DMS114 treated with DMSO at 0.1 percent for 48 hours (cell line): ENCODE measurements at regions not wholly inside any gene's neighbourhood (a gene's known extent, or its start where the extent isn't known, plus 50 kb on each side); places are given as distances from the start of the nearest gene placed in this dataset.
"Not testable (repeated sequence)": the region's sequence is repeated elsewhere in the genome, so short reads cannot be mapped to it uniquely, and the experiment has no call there.

ENCODE experiments used
- DNase-seq: peaks from one replicate; lab custom pipeline; 2025; ENCODE audit not compliant: unreplicated experiment; lab: John Stamatoyannopoulos, UW

GRCh38 chr6:134415194-134415593 is 97.3 kb upstream of the SGK1 start:
- no peak for DNase-seq

GRCh38 chr6:134414793-134415192 is 96.9 kb upstream of the SGK1 start:
- no peak for DNase-seq

GRCh38 chr6:134413241-134413643 is 95.3 kb upstream of the SGK1 start:
- DNase-seq = no peak

GRCh38 chr6:134410541-134410940 is 92.6 kb upstream of the SGK1 start:
- DNase-seq = no peak

GRCh38 chr6:134407791-134408190 is 89.9 kb upstream of the SGK1 start:
- DNase-seq = no peak

- no peak for DNase-seq
Measured at GRCh38 chr6:134406311-134406710, 88.4 kb upstream of the SGK1 start.

GRCh38 chr6:134405386-134406087 is 87.6 kb upstream of the SGK1 start:
- DNase-seq = no peak

GRCh38 chr6:134403312-134403711 is 85.4 kb upstream of the SGK1 start:
- not testable (repeated sequence) for DNase-seq

GRCh38 chr6:134402372-134402984 is 84.6 kb upstream of the SGK1 start:
- no peak for DNase-seq

GRCh38 chr6:134400941-134401340 is 83.0 kb upstream of the SGK1 start:
- DNase-seq = no peak

- no peak for DNase-seq
Measured at GRCh38 chr6:134398453-134398852, 80.5 kb upstream of the SGK1 start.

- DNase-seq = no peak
Measured at GRCh38 chr6:134397676-134398075, 79.8 kb upstream of the SGK1 start.

GRCh38 chr6:134394905-134395304 is 77.0 kb upstream of the SGK1 start:
- DNase-seq = no peak

GRCh38 chr6:134394208-134394607 is 76.3 kb upstream of the SGK1 start:
- no peak for DNase-seq

GRCh38 chr6:134391205-134391604 is 73.3 kb upstream of the SGK1 start:
- DNase-seq = no peak

GRCh38 chr6:134389658-134390057 is 71.7 kb upstream of the SGK1 start:
- no peak for DNase-seq

GRCh38 chr6:134389129-134389528 is 71.2 kb upstream of the SGK1 start:
- no peak for DNase-seq

- not testable (repeated sequence) for DNase-seq
Measured at GRCh38 chr6:134386482-134386881, 68.6 kb upstream of the SGK1 start.

- no peak for DNase-seq
Measured at GRCh38 chr6:134381959-134382358, 64.0 kb upstream of the SGK1 start.

- DNase-seq = no peak
Measured at GRCh38 chr6:134379599-134379998, 61.7 kb upstream of the SGK1 start.

- no peak for DNase-seq
Measured at GRCh38 chr6:134379076-134379475, 61.2 kb upstream of the SGK1 start.

GRCh38 chr6:134378426-134378825 is 60.5 kb upstream of the SGK1 start:
- no peak for DNase-seq

GRCh38 chr6:134376785-134377184 is 58.9 kb upstream of the SGK1 start:
- no peak for DNase-seq
